ENCODE measurements at regions not wholly inside any gene's neighbourhood (a gene's known extent, or its start where the extent isn't known, plus 50 kb on each side); places are given as distances from the start of the nearest gene placed in this dataset.

- TF ChIP-seq CTCF (IDR thresholded peaks at IDR 0.05) (no peak), POLR2A (IDR thresholded peaks at IDR 0.05) (no peak)
Measured at GRCh38 chr7:17083392-17084165, 201.8 kb upstream of the AGR3 start.
